ENCODE measurements at regions not wholly inside any gene's neighbourhood (a gene's known extent, or its start where the extent isn't known, plus 50 kb on each side); places are given as distances from the start of the nearest gene placed in this dataset.
A peak's percentile ranks its signal among the peaks of the same experiment; 100 is the strongest.

DNA sequence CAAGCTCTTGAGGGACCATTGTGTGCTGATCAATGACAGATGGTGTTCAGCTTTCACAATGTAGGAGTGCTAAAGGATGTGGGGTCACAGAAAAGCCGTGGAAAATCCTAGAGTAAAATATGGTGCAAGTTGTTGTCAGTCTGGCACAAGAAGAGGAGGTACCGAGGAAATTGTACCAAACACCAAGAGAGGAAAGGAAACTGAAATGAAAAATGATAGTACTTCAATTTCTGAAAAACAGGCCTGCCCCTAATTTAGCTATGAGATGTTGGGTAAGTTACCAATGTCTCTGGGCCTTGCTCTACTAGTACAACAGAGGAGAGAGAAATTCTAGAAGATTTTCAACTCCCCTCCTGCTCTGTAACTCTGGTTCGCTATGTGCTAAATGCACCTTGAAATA lies 78.8 kb upstream of the PELI1 start:
- Histone ChIP-seq H3K4me2 (ENCODE audit: low read length) (no peak overlapping the region), H3K9ac (ENCODE audit: low read depth, low read length) (no peak overlapping the region), H3K27me3 (ENCODE audit: control insufficient read depth, insufficient read depth, low read length) (peaks cover 39% of the 10 kb centered on the region), H3K4me3 (ENCODE audit: low read length) (no peak overlapping the region), H3K36me3 (ENCODE audit: insufficient read depth, low read length) (no peaks in the 10 kb centered on the region), H3K4me1 (ENCODE audit: control insufficient read depth, insufficient read depth, low read length) (peaks cover 3% of the 10 kb centered on the region), H3K9me3 (replicated peaks; ENCODE audit: low read length) (no peaks in the 10 kb centered on the region)

DNA sequence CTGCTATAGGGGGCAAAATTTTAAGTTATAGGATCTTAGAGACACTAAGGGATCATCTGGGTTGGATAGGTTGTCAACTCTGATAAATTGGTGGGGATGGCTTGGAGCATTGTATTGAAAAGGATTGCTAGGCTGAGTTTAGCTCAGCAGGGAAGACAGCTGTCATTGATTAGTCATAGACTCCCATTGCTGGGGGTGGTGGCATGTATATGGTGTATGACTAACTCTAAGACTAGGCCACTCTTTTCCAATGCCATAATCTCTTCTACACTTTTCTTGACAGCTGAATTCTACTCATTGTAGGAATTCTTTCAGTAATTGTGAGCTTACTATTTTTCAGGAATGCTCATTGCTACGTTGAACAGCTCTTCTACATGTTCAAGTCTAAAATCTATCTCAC lies 81.3 kb upstream of the PELI1 start:
- no peak overlapping the region for H3K4me2 ChIP-seq (ENCODE audit: low read length)
- H3K9me3 ChIP-seq (replicated peaks; ENCODE audit: low read length): no peaks in the 10 kb centered on the region
- no peak overlapping the region for H3K4me3 ChIP-seq (ENCODE audit: low read length)
- peaks cover 6% of the 10 kb centered on the region for H3K4me1 ChIP-seq (ENCODE audit: control insufficient read depth, insufficient read depth, low read length)
- no peak overlapping the region for H3K9ac ChIP-seq (ENCODE audit: low read depth, low read length)
- peaks cover 28% of the 10 kb centered on the region for H3K27me3 ChIP-seq (ENCODE audit: control insufficient read depth, insufficient read depth, low read length)
- no peaks in the 10 kb centered on the region for H3K36me3 ChIP-seq (ENCODE audit: insufficient read depth, low read length)

DNA sequence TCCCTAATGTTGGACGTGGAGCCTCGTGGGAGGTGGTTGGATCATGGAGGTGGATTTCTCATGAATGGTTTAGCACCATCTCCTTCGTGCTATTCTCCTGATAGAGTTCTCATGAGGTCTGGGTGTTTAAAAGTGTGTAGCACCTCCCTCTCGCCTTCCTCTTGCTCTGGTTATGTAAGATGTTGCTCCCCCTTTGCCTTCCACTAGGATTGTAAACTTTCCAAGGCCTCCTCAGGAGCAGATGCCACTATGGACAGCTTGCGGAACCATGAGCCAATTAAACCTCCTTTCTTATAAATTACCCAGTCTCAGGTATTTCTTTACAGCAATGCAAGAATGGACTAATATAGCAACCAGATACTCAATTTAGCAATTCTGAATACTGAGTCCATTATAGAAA lies 82.4 kb upstream of the PELI1 start:
- no peak overlapping the region for H3K4me3 ChIP-seq (ENCODE audit: low read length)
- H3K4me1 ChIP-seq (ENCODE audit: control insufficient read depth, insufficient read depth, low read length): peaks cover 6% of the 10 kb centered on the region
- H3K27me3 ChIP-seq (ENCODE audit: control insufficient read depth, insufficient read depth, low read length): peaks cover 28% of the 10 kb centered on the region
- H3K9me3 ChIP-seq (replicated peaks; ENCODE audit: low read length): no peaks in the 10 kb centered on the region
- no peak overlapping the region for H3K4me2 ChIP-seq (ENCODE audit: low read length)
- no peaks in the 10 kb centered on the region for H3K36me3 ChIP-seq (ENCODE audit: insufficient read depth, low read length)
- H3K9ac ChIP-seq (ENCODE audit: low read depth, low read length): no peak overlapping the region

DNA sequence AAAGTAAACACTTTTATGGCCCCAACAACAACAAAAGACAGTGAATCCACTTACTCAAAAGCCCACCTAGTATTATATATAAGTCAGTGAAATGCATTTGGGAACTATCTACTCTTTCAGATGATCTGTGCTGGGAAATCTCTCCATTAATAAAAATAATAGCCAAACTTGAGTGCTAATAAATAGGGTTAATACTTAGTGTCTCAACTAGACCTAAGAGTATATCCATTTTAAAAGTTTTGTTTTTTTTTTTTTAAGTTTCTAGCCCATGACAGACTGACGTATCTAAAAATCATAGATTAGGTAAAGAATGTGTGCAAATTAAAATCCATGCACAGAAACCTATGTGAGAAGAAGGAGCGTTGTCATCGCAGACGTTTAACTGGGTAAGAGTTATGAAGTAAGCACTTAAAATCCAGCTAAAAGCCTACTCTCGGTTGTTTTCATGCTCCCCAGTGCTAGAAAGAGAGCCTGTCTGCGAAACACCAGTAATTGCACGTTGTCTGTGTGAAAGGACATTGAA lies 83.4 kb upstream of the PELI1 start:
- Histone ChIP-seq H3K9me3 (replicated peaks; ENCODE audit: low read length) (no peaks in the 10 kb centered on the region), H3K4me1 (ENCODE audit: control insufficient read depth, insufficient read depth, low read length) (peaks cover 6% of the 10 kb centered on the region), H3K4me2 (ENCODE audit: low read length) (peak overlapping the region; percentile 82), H3K27me3 (ENCODE audit: control insufficient read depth, insufficient read depth, low read length) (peaks cover 20% of the 10 kb centered on the region), H3K9ac (ENCODE audit: low read depth, low read length) (peak overlapping the region; percentile 59), H3K4me3 (ENCODE audit: low read length) (peak overlapping the region; percentile 65), H3K36me3 (ENCODE audit: insufficient read depth, low read length) (no peaks in the 10 kb centered on the region)

DNA sequence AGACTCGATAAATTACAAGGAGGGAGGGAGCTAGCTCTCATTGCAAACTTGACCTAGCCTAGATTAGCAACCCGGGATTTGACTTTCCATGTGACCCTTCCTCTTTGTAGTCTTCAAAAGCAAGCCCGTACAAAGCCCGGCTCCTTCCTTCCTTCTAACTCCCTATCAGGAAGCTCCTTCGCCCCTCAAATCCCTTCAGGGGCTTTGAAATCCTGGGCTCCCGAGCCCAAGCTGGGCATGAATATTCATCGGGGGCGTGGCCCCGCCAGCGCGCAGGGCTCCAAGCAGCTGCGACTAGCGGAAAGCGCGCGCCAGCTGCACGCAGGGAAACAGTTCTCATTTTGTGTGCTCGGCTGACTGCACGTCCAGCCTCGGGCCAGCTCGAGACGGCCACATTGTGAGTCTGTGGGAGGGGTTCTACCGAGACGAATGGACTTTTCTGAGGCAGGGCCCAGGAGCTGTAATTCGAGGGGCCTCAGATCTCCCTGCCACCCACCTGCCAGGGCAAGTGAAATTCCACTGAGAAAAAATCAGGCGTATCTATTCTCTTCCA lies 84.0 kb upstream of the PELI1 start:
- H3K4me3 ChIP-seq (ENCODE audit: low read length): peak overlapping the region; percentile 65
- H3K36me3 ChIP-seq (ENCODE audit: insufficient read depth, low read length): no peaks in the 10 kb centered on the region
- peaks cover 6% of the 10 kb centered on the region for H3K4me1 ChIP-seq (ENCODE audit: control insufficient read depth, insufficient read depth, low read length)
- H3K4me2 ChIP-seq (ENCODE audit: low read length): peak overlapping the region; percentile 82
- H3K9me3 ChIP-seq (replicated peaks; ENCODE audit: low read length): no peaks in the 10 kb centered on the region
- peak overlapping the region; percentile 59 for H3K9ac ChIP-seq (ENCODE audit: low read depth, low read length)
- H3K27me3 ChIP-seq (ENCODE audit: control insufficient read depth, insufficient read depth, low read length): peaks cover 17% of the 10 kb centered on the region

DNA sequence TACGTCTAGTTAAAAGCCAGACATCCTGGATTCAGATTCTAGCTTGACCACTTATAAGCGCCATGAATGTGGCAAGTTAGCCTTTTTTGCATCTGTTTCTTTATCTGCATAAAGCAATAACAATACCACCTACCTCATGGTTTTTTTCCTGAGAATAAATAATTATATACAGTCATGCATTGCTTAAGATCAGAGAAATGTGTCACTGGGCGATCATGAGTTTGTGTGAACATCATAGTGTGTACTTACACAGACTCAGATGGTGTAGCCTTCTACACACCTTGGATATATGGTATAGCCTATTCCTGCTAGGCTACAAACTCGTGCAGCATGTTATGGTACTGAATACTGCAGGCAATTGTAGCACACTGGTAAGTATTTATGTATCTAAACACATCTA lies 84.7 kb upstream of the PELI1 start:
- no peak overlapping the region for H3K9ac ChIP-seq (ENCODE audit: low read depth, low read length)
- peaks cover 6% of the 10 kb centered on the region for H3K4me1 ChIP-seq (ENCODE audit: control insufficient read depth, insufficient read depth, low read length)
- H3K4me3 ChIP-seq (ENCODE audit: low read length): no peak overlapping the region
- peak overlapping the region; percentile 82 for H3K4me2 ChIP-seq (ENCODE audit: low read length)
- no peaks in the 10 kb centered on the region for H3K9me3 ChIP-seq (replicated peaks; ENCODE audit: low read length)
- H3K27me3 ChIP-seq (ENCODE audit: control insufficient read depth, insufficient read depth, low read length): peaks cover 22% of the 10 kb centered on the region
- no peaks in the 10 kb centered on the region for H3K36me3 ChIP-seq (ENCODE audit: insufficient read depth, low read length)

DNA sequence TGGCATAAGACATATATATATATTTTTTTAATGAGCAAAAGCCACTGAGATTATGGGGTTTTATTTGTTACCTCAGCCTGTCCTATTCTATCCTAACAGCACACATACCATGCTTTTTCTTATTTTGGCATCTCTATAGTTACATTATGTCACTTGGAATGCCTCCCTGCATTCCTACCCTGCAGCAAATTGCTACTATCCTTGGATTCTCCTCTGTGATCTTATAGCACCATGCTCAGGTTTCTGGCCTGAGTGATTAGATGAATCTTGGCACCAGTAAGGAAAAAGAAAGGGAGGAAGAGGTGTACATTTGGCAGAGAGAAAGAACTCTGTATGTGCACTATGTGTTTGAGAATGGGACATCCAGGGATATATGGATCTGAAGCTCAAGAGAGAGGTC lies 86.3 kb upstream of the PELI1 start:
- Histone ChIP-seq H3K4me1 (ENCODE audit: control insufficient read depth, insufficient read depth, low read length) (peaks cover 6% of the 10 kb centered on the region), H3K9ac (ENCODE audit: low read depth, low read length) (no peak overlapping the region), H3K4me2 (ENCODE audit: low read length) (no peak overlapping the region), H3K27me3 (ENCODE audit: control insufficient read depth, insufficient read depth, low read length) (peaks cover 27% of the 10 kb centered on the region), H3K36me3 (ENCODE audit: insufficient read depth, low read length) (no peaks in the 10 kb centered on the region), H3K9me3 (replicated peaks; ENCODE audit: low read length) (no peaks in the 10 kb centered on the region), H3K4me3 (ENCODE audit: low read length) (no peak overlapping the region)

DNA sequence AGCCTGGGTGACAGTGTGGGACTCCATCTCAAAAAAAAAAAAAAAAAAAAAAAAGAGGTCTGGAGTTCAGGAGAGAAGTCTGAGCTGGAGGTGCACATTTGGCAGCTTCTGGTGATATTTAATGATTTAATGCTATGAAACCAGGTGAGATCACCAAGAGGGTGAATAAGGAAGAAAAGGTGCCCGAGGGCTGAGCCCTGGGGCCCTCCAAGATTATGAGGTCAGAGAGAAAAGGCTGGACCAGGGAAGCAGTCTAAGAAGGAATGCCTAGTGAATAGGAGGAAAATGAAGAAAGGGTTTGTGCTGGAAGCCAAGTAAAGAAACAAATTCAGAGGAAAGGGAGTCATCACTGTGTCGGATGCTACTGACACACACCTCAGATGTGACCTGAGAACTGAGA lies 88.0 kb upstream of the PELI1 start:
- H3K4me2 ChIP-seq (ENCODE audit: low read length): no peak overlapping the region
- H3K4me1 ChIP-seq (ENCODE audit: control insufficient read depth, insufficient read depth, low read length): peaks cover 6% of the 10 kb centered on the region
- H3K27me3 ChIP-seq (ENCODE audit: control insufficient read depth, insufficient read depth, low read length): peaks cover 27% of the 10 kb centered on the region
- H3K36me3 ChIP-seq (ENCODE audit: insufficient read depth, low read length): no peaks in the 10 kb centered on the region
- no peak overlapping the region for H3K4me3 ChIP-seq (ENCODE audit: low read length)
- H3K9me3 ChIP-seq (replicated peaks; ENCODE audit: low read length): no peaks in the 10 kb centered on the region
- no peak overlapping the region for H3K9ac ChIP-seq (ENCODE audit: low read depth, low read length)

DNA sequence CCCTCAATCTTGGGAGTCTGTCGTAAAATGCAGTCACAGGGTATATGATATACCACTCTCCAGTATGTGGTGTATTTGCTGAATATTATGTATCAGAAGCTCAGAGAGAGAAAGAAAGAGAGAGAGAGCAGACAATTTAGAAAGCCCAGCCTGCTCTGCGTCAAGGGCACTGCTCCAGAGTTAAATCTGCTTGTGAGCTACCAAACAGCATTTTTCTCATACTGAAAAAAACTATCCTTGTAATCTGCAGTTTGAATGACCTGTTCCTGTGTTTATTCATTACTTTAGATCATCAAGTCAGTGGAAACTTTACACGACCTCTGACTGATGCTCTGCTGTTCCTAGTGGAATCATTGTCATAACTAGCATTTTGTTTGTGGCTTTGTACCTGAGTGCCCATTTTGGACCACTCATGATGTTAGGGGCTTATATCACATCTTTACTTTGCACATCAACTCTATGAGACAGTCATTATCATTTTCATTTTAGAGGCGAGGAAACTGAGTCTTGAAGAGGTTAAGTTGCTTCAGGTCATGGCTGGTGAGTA lies 89.2 kb upstream of the PELI1 start:
- peaks cover 27% of the 10 kb centered on the region for H3K27me3 ChIP-seq (ENCODE audit: control insufficient read depth, insufficient read depth, low read length)
- no peak overlapping the region for H3K9ac ChIP-seq (ENCODE audit: low read depth, low read length)
- H3K4me2 ChIP-seq (ENCODE audit: low read length): no peak overlapping the region
- no peaks in the 10 kb centered on the region for H3K36me3 ChIP-seq (ENCODE audit: insufficient read depth, low read length)
- H3K4me1 ChIP-seq (ENCODE audit: control insufficient read depth, insufficient read depth, low read length): peaks cover 2% of the 10 kb centered on the region
- H3K4me3 ChIP-seq (ENCODE audit: low read length): no peak overlapping the region
- H3K9me3 ChIP-seq (replicated peaks; ENCODE audit: low read length): no peaks in the 10 kb centered on the region

DNA sequence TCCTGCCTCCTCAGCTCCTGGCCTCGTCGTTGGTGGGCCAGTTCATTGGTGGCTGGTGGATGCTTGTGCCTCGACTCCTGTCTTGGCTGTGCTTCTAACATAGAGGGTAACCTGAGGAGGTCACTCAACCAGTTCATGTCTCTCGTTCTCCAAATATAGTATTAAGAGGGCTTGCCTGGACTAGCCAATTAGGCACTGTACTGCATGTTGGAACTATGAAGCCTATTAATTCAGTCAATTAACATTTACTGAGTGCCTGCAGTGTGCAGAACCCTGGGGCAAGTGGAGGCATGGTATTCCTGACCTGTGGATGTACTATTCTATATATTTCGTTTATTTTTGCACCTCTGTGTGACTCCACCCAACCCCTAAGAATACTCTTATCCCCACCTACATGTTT lies 89.9 kb upstream of the PELI1 start:
- no peaks in the 10 kb centered on the region for H3K9me3 ChIP-seq (replicated peaks; ENCODE audit: low read length)
- no peaks in the 10 kb centered on the region for H3K36me3 ChIP-seq (ENCODE audit: insufficient read depth, low read length)
- no peak overlapping the region for H3K4me2 ChIP-seq (ENCODE audit: low read length)
- H3K9ac ChIP-seq (ENCODE audit: low read depth, low read length): no peak overlapping the region
- H3K4me1 ChIP-seq (ENCODE audit: control insufficient read depth, insufficient read depth, low read length): no peaks in the 10 kb centered on the region
- peaks cover 27% of the 10 kb centered on the region for H3K27me3 ChIP-seq (ENCODE audit: control insufficient read depth, insufficient read depth, low read length)
- no peak overlapping the region for H3K4me3 ChIP-seq (ENCODE audit: low read length)

DNA sequence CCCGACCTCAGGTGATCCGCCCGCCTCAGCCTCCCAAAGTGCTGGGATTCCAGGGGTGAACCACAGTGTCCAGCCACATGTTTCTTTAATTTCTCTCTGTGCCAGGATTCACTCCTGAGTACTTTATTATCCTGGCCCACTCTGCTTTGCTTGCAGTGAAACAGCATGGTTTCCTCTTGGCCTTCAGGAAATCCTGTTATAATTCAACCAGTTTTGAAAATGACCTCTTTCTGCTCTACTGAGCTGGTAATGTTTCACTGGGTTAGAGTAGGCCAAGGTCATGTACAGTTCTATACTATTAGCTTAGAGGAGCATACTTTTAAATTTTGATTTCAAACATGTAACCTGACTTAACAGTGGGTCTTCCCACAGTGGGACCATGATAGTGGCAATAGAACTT lies 90.6 kb upstream of the PELI1 start:
- no peak overlapping the region for H3K9ac ChIP-seq (ENCODE audit: low read depth, low read length)
- H3K27me3 ChIP-seq (ENCODE audit: control insufficient read depth, insufficient read depth, low read length): peaks cover 27% of the 10 kb centered on the region
- no peaks in the 10 kb centered on the region for H3K4me1 ChIP-seq (ENCODE audit: control insufficient read depth, insufficient read depth, low read length)
- H3K36me3 ChIP-seq (ENCODE audit: insufficient read depth, low read length): no peaks in the 10 kb centered on the region
- no peaks in the 10 kb centered on the region for H3K9me3 ChIP-seq (replicated peaks; ENCODE audit: low read length)
- H3K4me2 ChIP-seq (ENCODE audit: low read length): no peak overlapping the region
- H3K4me3 ChIP-seq (ENCODE audit: low read length): no peak overlapping the region

DNA sequence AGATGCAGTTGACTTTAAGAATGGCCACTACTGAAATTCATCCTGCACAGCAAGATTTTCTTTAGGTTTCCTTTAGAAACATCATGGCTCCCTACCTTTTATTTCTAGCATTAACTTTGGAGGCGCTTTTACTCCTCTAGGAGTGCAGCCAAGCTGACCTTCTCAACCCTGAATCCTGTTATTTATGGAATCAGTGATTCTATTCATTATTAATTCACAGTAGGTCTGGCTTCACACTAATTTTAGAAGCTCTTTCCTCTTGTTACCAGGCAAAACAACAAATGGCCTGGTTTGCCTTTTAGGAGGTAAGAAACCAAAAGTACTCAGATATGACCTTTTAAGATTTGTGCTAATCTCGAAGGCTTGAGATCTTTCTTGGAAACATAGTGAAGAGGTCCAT lies 93.0 kb upstream of the PELI1 start:
- H3K36me3 ChIP-seq (ENCODE audit: insufficient read depth, low read length): no peaks in the 10 kb centered on the region
- no peak overlapping the region for H3K9ac ChIP-seq (ENCODE audit: low read depth, low read length)
- no peak overlapping the region for H3K4me2 ChIP-seq (ENCODE audit: low read length)
- peaks cover 21% of the 10 kb centered on the region for H3K27me3 ChIP-seq (ENCODE audit: control insufficient read depth, insufficient read depth, low read length)
- no peaks in the 10 kb centered on the region for H3K4me1 ChIP-seq (ENCODE audit: control insufficient read depth, insufficient read depth, low read length)
- no peaks in the 10 kb centered on the region for H3K9me3 ChIP-seq (replicated peaks; ENCODE audit: low read length)
- no peak overlapping the region for H3K4me3 ChIP-seq (ENCODE audit: low read length)
